Erythroblast (primary cell): ENCODE measurements at regions not wholly inside any gene's neighbourhood (a gene's known extent, or its start where the extent isn't known, plus 50 kb on each side); places are given as distances from the start of the nearest gene placed in this dataset.

ENCODE experiments used
- GATA1 ChIP-seq: IDR thresholded peaks from 2 replicates; pipeline ENCODE4 v1.6.1; 2011; ENCODE audit warnings: low read depth, mild to moderate bottlenecking, control low read depth, low read length, moderate library complexity
- POLR2A ChIP-seq: IDR thresholded peaks from 2 replicates; pipeline ENCODE4 v1.6.1; 2011; ENCODE audit warnings: mild to moderate bottlenecking, low read length

DNA sequence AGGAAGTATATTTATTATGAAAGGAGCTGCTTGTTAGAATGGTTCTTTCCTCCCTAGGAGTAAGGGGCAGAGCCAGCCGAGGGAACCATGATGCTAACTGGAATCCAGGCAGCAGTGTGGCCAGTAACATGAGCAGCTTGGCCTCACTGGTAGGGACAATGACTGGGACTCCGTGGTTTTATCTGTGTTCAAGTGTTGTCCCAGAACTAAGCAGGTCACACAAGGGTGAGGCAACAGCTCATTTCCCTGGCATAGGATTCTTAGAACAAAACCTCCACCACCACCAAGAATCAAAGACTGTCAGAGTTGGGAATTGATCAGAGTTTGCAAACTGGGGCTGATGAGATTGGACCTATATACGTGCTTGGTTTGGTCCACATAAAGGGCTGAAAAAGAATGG, 138.9 kb upstream of the COBL start:
- TF ChIP-seq POLR2A (no peak), GATA1 (no peak)
